HepG2 (cell line): ENCODE measurements at regions not wholly inside any gene's neighbourhood (a gene's known extent, or its start where the extent isn't known, plus 50 kb on each side); places are given as distances from the start of the nearest gene placed in this dataset.
A peak's percentile ranks its signal among the peaks of the same experiment; 100 is the strongest.

ENCODE experiments used
- ATAC-seq: fragments of 200-7000 bp; cut with Tn5 transposase; 3 replicates; pipeline ENCODE4 v1.9.1; 2020; ENCODE audit warnings: mild to moderate bottlenecking, moderate library complexity
- BruUV-seq: library from RNA; stranded (reverse); fragments of 400-500 nt; replicated peaks from 2 replicates; lab custom pipeline; 2021; lab: Mats Ljungman, UMichigan
- CTCF ChIA-PET: fragments of 300-600 bp; formaldehyde crosslinking; extraction: SDS; loops from one replicate; lab custom pipeline; 2021; ENCODE audit warnings: low total read pairs, inconsistent platforms, low intra/inter-chr PET ratio; lab: Yijun Ruan, JAX
- POLR2A ChIA-PET: fragments of 350-600 bp; sonication (Branson Sonifier 250); formaldehyde crosslinking; loops from one replicate; lab custom pipeline; 2020; ENCODE audit warnings: antibody characterized with exemption, inconsistent platforms; lab: Yijun Ruan, JAX
- DNase-seq: peaks from one replicate; pipeline ENCODE4 v3.0.0-alpha.2; 2015; ENCODE audit warnings: low spot score
- FAIRE-seq: peaks from 3 replicates; lab custom pipeline; 2011; peaks lifted over from hg19 to GRCh38; lab: Jason Lieb, UNC
- H2AFZ ChIP-seq: one replicate; pipeline ENCODE4 v1.6.1; 2011; ENCODE audit warnings: low read length, inconsistent platforms
- H3K27ac ChIP-seq: fragments of 300-600 bp; 3 replicates; pipeline ENCODE4 v1.8.0; 2011; ENCODE audit warnings: mixed run types, mild to moderate bottlenecking, mixed read lengths, low read length, inconsistent platforms; ENCODE audit not compliant: insufficient read depth; ENCODE audit errors: extremely low read length
- H3K27me3 ChIP-seq, 2 experiments: fragments of 200-600 bp in 1 of 2; 2 replicates in 1 of 2; 3 replicates in 1 of 2; pipeline versions ENCODE4 v1.6.0 to v1.8.0; 2011; ENCODE audit warnings: low read length in 2 of 2, mild to moderate bottlenecking in 2 of 2, moderate library complexity in 2 of 2, inconsistent platforms in 1 of 2; ENCODE audit not compliant: insufficient read depth in 2 of 2, control insufficient read depth in 1 of 2
- H3K36me3 ChIP-seq, 2 experiments: fragments of 200-600 bp in 1 of 2; replicated peaks in 1 of 2; 2 replicates in 1 of 2; 3 replicates in 1 of 2; pipeline versions ENCODE4 v1.5.1 to v1.8.0; 2011; ENCODE audit warnings: low read length in 2 of 2, inconsistent platforms in 1 of 2; ENCODE audit not compliant: insufficient read depth in 2 of 2, control insufficient read depth in 1 of 2
- H3K4me1 ChIP-seq: 2 replicates; pipeline ENCODE4 v1.5.1; 2012; ENCODE audit warnings: low read length, inconsistent platforms; ENCODE audit not compliant: insufficient read depth
- H3K4me2 ChIP-seq: 2 replicates; pipeline ENCODE4 v1.6.0; 2011; ENCODE audit warnings: low read depth, low read length, inconsistent platforms
- H3K4me3 ChIP-seq, 3 experiments: fragments of 200-600 bp in 1 of 3; sonication (generic), shearing (Covaris generic) in 1 of 3; replicated peaks in 1 of 3; 2 replicates each; pipeline ENCODE4 v1.5.1; 2011 to 2016; ENCODE audit warnings: low read length in 3 of 3, inconsistent platforms in 2 of 3, low read depth in 2 of 3, mild to moderate bottlenecking in 2 of 3, control low read depth in 1 of 3, mixed read lengths in 1 of 3; ENCODE audit not compliant: insufficient read depth in 1 of 3
- H3K79me2 ChIP-seq: one replicate; pipeline ENCODE4 v1.6.1; 2011; ENCODE audit warnings: low read length, inconsistent platforms; ENCODE audit not compliant: insufficient read depth
- H3K9ac ChIP-seq: 2 replicates; pipeline ENCODE4 v1.6.0; 2011; ENCODE audit warnings: mild to moderate bottlenecking, low read depth, low read length, inconsistent platforms; ENCODE audit not compliant: insufficient read depth
- H3K9me3 ChIP-seq: 2 replicates; pipeline ENCODE4 v1.5.1; 2012; ENCODE audit warnings: mild to moderate bottlenecking, low read length
- H4K20me1 ChIP-seq: 2 replicates; pipeline ENCODE4 v1.6.0; 2011; ENCODE audit warnings: inconsistent platforms, mild to moderate bottlenecking, low read length, moderate library complexity; ENCODE audit not compliant: insufficient read depth
- AGO2 ChIP-seq: fragments of 200-400 bp; formaldehyde crosslinking; optimal IDR thresholded peaks from 2 replicates; pipeline ENCODE3; 2017; ENCODE audit warnings: mild to moderate bottlenecking, low read depth, low read length, moderate library complexity
- ARNTL ChIP-seq: sonication (generic); formaldehyde crosslinking; IDR thresholded peaks from 2 replicates; pipeline ENCODE4 v1.4.0; 2020; ENCODE audit warnings: mild to moderate bottlenecking, missing genetic modification reagents
- FOSL2 ChIP-seq: sonication (generic); formaldehyde crosslinking; IDR thresholded peaks from 2 replicates; pipeline ENCODE4 v1.4.0; 2020; ENCODE audit warnings: missing genetic modification reagents
- NR2F6 ChIP-seq, 2 experiments: IDR thresholded peaks; 2 replicates each; pipeline ENCODE4 v1.6.1; 2016; ENCODE audit warnings: antibody characterized with exemption in 1 of 2, mild to moderate bottlenecking in 1 of 2
- RFX1 ChIP-seq: fragments of 450-650 bp; IDR thresholded peaks from 2 replicates; pipeline ENCODE4 v1.6.1; 2017
- SMC3 ChIP-seq: IDR thresholded peaks from 2 replicates; pipeline ENCODE4 v1.6.1; 2011; ENCODE audit warnings: low read length, improper control_type of control experiment
- ZNF766 ChIP-seq: sonication (generic); formaldehyde crosslinking; IDR thresholded peaks from 2 replicates; pipeline ENCODE4 v1.5.0; 2020; ENCODE audit warnings: missing genetic modification reagents, borderline replicate concordance
- WGBS: methylation state at CpG from one replicate; pipeline ENCODE4 v1.1.6; 2017; ENCODE audit warnings: low lambda C conversion rate; 5-methylcytosine and 5-hydroxymethylcytosine counted together
- in situ Hi-C: cut with HindIII; loops from 2 replicates; pipeline ENCODE4 v1.10.0; 2017; ENCODE audit warnings: low pct_unique_long_range_greater_than_20kb; ENCODE audit not compliant: extremely low pct_ligation_motif_present
- intact Hi-C: fragments of 100-400 bp; cut with micrococcal nuclease; formaldehyde crosslinking; loops from one replicate; pipeline ENCODE4 v1.10.0; 2022; ENCODE audit not compliant: unreplicated experiment
- TF ChIP-seq, protein P1 (sequence below): IDR thresholded peaks from 2 replicates; pipeline ENCODE4 v1.6.1; 2018; ENCODE audit warnings: missing genetic modification reagents, mild to moderate bottlenecking, missing compliant biosample characterization

DNA sequence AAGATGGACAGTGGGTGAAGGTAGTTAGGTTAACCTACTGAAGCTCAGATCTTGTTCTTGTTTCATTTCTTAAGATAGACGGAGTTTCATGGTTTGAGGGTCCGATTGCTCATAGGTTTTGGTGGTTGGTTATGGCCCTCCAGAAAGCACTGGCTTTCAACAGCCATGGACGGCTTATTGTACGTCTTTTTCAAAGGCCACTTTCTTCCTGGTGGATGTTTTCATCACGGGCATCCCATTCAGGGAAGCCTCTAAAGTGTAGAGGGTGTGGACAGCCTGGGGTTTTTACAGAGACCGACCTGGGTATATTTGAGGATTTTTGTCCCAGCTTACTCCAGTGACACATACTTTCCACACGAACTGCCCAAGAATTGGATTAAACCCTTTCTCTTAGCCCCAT is 132.7 kb upstream of the ONECUT1 start (continued):
- TF ChIP-seq, protein P1, sequence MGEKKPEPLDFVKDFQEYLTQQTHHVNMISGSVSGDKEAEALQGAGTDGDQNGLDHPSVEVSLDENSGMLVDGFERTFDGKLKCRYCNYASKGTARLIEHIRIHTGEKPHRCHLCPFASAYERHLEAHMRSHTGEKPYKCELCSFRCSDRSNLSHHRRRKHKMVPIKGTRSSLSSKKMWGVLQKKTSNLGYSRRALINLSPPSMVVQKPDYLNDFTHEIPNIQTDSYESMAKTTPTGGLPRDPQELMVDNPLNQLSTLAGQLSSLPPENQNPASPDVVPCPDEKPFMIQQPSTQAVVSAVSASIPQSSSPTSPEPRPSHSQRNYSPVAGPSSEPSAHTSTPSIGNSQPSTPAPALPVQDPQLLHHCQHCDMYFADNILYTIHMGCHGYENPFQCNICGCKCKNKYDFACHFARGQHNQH (CRISPR knock-in tag) = no peak
- TF ChIP-seq AGO2 = no peak

DNA sequence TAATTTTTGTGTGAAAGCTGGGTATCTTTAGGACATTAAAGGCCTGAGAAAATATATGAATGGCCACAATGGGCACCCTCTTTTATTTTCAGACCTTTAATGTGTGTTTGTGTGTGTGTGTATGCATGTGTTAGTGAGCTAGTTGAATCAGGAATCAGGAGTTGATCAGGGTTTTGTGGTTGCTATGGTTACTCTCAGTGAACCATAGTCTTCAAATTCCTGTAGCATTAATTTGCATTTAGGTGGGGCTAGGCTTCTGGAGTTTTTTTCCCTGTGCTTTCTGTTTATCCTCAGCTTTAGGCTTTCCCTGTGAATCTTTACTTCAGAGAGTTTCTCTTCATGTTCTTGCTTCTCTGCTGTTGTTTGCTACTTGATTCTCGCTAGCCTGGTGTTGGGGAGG is 122.0 kb upstream of the ONECUT1 start:
- no peaks in the 10 kb centered on the region for H3K27me3 ChIP-seq
- in situ Hi-C loops (no loop called here), intact Hi-C loops (no loop called here)
- H4K20me1 ChIP-seq = no peaks in the 10 kb centered on the region
- H3K4me1 ChIP-seq = no peaks in the 10 kb centered on the region
- ChIA-PET POLR2A (no interaction called here), CTCF (no interaction called here)
- 0% methylated on average over 1 of the region's 1 CpG for WGBS
- DNase-seq (no peak), ATAC-seq (no peak), FAIRE-seq (no peak)
- no peak overlapping the region for H3K4me2 ChIP-seq
- H3K36me3 ChIP-seq = no peaks in the 10 kb centered on the region
- no peaks in the 10 kb centered on the region for H3K9me3 ChIP-seq
- H3K4me3 ChIP-seq = no peak overlapping the region
- H3K79me2 ChIP-seq = no peaks in the 10 kb centered on the region
- no peak overlapping the region for H3K9ac ChIP-seq
- BruUV-seq = no TSS peak
- TF ChIP-seq FOSL2 (CRISPR knock-in tag) (no peak), ARNTL (CRISPR knock-in tag) (no peak), RFX1 (peak; percentile 29; the same call in 1 of the 2 replicates), SMC3 (no peak), NR2F6 (IDR thresholded peaks at IDR 0.05) (no peak), NR2F6 (CRISPR knock-in tag; IDR thresholded peaks at IDR 0.05) (no peak)
- H2AFZ ChIP-seq = no peak overlapping the region
- H3K27ac ChIP-seq = no peak overlapping the region

DNA sequence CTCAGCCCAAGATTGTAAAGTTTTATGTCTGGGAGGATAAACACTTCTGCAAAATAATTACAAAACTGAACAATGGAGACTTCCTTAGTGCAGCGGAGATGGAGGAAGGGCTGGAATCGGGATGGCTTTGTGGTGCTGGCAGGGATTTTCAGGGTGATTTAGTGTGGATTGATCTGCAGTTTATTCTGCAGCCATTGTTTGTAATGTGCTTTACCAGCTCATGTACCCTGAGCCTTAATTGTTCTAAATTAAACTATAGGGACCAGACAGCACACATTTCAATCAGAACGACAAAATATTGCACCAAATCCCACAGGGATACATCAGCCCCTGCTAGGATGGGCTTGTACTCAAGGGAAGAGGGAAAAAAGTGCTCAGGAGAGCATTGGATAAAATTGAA is 103.2 kb upstream of the ONECUT1 start:
- ChIA-PET CTCF (no interaction called here), POLR2A (no interaction called here)
- Histone ChIP-seq H3K27ac (no peak overlapping the region), H3K36me3 (no peaks in the 10 kb centered on the region), H3K9ac (no peak overlapping the region), H3K4me3 (no peak overlapping the region), H2AFZ (no peak overlapping the region), H3K9me3 (no peaks in the 10 kb centered on the region), H3K4me2 (no peak overlapping the region), H3K4me1 (no peaks in the 10 kb centered on the region), H3K27me3 (no peaks in the 10 kb centered on the region; a peak in 1 of 5 replicates)
- ATAC-seq (no peak), DNase-seq (no peak)
- 32% methylated on average over 3 of the region's 3 CpGs for WGBS
- intact Hi-C loops = no loop called here
- in situ Hi-C loops = no loop called here
- TF ChIP-seq ZNF766 (CRISPR knock-in tag) = no peak
- TF ChIP-seq, all 625 proteins: peak for 0
- BruUV-seq = no TSS peak
- H4K20me1 ChIP-seq = no peaks in the 10 kb centered on the region
- FAIRE-seq = no peak
- H3K79me2 ChIP-seq = no peaks in the 10 kb centered on the region
